ENCODE measurements at regions not wholly inside any gene's neighbourhood (a gene's known extent, or its start where the extent isn't known, plus 50 kb on each side); places are given as distances from the start of the nearest gene placed in this dataset.

GRCh38 chr12:67829896-67830295 lies 159.4 kb upstream of the IFNG-AS1 start:
- Histone ChIP-seq H3K4me3 (no peak overlapping the region), H3K27me3 (no peaks in the 10 kb centered on the region), H3K4me1 (no peaks in the 10 kb centered on the region), H3K36me3 (no peaks in the 10 kb centered on the region), H3K9me3 (no peaks in the 10 kb centered on the region), H3K27ac (no peak overlapping the region)
- DNase-seq, result no peak
- no peak for ATAC-seq
- intact Hi-C loops (cut with DNase I), result no loop called here
- TF ChIP-seq, protein P1, sequence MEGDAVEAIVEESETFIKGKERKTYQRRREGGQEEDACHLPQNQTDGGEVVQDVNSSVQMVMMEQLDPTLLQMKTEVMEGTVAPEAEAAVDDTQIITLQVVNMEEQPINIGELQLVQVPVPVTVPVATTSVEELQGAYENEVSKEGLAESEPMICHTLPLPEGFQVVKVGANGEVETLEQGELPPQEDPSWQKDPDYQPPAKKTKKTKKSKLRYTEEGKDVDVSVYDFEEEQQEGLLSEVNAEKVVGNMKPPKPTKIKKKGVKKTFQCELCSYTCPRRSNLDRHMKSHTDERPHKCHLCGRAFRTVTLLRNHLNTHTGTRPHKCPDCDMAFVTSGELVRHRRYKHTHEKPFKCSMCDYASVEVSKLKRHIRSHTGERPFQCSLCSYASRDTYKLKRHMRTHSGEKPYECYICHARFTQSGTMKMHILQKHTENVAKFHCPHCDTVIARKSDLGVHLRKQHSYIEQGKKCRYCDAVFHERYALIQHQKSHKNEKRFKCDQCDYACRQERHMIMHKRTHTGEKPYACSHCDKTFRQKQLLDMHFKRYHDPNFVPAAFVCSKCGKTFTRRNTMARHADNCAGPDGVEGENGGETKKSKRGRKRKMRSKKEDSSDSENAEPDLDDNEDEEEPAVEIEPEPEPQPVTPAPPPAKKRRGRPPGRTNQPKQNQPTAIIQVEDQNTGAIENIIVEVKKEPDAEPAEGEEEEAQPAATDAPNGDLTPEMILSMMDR (IDR thresholded peaks at IDR 0.05), result no peak

DNA sequence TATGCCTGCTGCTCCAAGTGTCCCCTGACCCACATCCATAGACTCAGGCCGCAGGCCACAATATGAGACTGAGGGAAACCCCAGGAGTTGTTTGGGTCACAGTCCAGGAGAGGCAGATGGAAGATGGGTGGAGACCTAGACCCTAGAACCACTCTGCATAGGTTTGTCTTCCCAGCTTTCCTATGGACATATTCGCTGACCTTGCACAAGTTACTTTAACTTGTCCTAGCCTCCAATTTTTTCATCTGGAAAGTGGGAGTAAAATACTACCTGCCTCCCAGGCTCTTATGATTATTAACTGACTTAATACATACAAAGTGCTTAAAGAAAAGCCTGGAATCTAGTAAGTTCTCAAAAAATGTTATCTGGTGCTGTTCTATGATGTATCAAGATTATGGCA lies 157.1 kb upstream of the IFNG-AS1 start:
- no peaks in the 10 kb centered on the region for H3K36me3 ChIP-seq

GRCh38 chr12:67833602-67834001 lies 155.6 kb upstream of the IFNG-AS1 start:
- no peak for ATAC-seq
- no peak for DNase-seq
- Histone ChIP-seq H3K4me1 (no peaks in the 10 kb centered on the region), H3K9me3 (peaks cover 0 to 18% of the 10 kb centered on the region in 2 donors), H3K27ac (no peak overlapping the region), H3K27me3 (no peaks in the 10 kb centered on the region), H3K36me3 (no peaks in the 10 kb centered on the region), H3K4me3 (no peak overlapping the region)
- TF ChIP-seq, protein P1 (IDR thresholded peaks at IDR 0.05), result no peak
- intact Hi-C loops (cut with DNase I), result no loop called here

More for the DNA sequence above, 157.1 kb upstream of the IFNG-AS1 start:
- Histone ChIP-seq H3K27me3 (no peaks in the 10 kb centered on the region), H3K4me1 (no peaks in the 10 kb centered on the region), H3K9me3 (peaks cover 0 to 8% of the 10 kb centered on the region in 2 donors), H3K4me3 (no peak overlapping the region), H3K27ac (no peak overlapping the region)
- no peak for DNase-seq
- ATAC-seq, result no peak
- TF ChIP-seq, protein P1 (IDR thresholded peaks at IDR 0.05), result no peak
- intact Hi-C loops (cut with DNase I), result no loop called here

GRCh38 chr12:67837876-67838275 lies 151.4 kb upstream of the IFNG-AS1 start:
- no peak overlapping the region for H3K4me3 ChIP-seq
- H3K9me3 ChIP-seq, result peaks cover 0 to 28% of the 10 kb centered on the region in 2 donors
- H3K27ac ChIP-seq, result no peak overlapping the region
- TF ChIP-seq, protein P1 (IDR thresholded peaks at IDR 0.05), result no peak
- intact Hi-C loops (cut with DNase I), result no loop called here
- H3K4me1 ChIP-seq, result no peaks in the 10 kb centered on the region
- H3K36me3 ChIP-seq, result no peaks in the 10 kb centered on the region
- DNase-seq, result no peak
- H3K27me3 ChIP-seq, result no peaks in the 10 kb centered on the region
- ATAC-seq, result no peak

- H3K9me3 ChIP-seq, result peaks cover 0 to 20% of the 10 kb centered on the region in 2 donors
- no peaks in the 10 kb centered on the region for H3K36me3 ChIP-seq
- intact Hi-C loops (cut with DNase I), result no loop called here
- H3K4me1 ChIP-seq, result no peaks in the 10 kb centered on the region
- TF ChIP-seq, protein P1 (IDR thresholded peaks at IDR 0.05), result no peak
- no peaks in the 10 kb centered on the region for H3K27me3 ChIP-seq
- H3K27ac ChIP-seq, result no peak overlapping the region
- no peak overlapping the region for H3K4me3 ChIP-seq
- DNase-seq (no peak), ATAC-seq (no peak)
Measured at GRCh38 chr12:67842124-67842523, 147.1 kb upstream of the IFNG-AS1 start.

Measured in left lung (tissue), 4 donors.